GM19240 (cell line): ENCODE measurements at regions not wholly inside any gene's neighbourhood (a gene's known extent, or its start where the extent isn't known, plus 50 kb on each side); places are given as distances from the start of the nearest gene placed in this dataset.
"Not testable (repeated sequence)": the region's sequence is repeated elsewhere in the genome, so short reads cannot be mapped to it uniquely, and the experiment has no call there.

Experiments
- DNase-seq: peaks from one replicate; pipeline ENCODE4 v3.0.0; 2011; ENCODE audit warnings: low spot score; ENCODE audit not compliant: insufficient read length

DNA sequence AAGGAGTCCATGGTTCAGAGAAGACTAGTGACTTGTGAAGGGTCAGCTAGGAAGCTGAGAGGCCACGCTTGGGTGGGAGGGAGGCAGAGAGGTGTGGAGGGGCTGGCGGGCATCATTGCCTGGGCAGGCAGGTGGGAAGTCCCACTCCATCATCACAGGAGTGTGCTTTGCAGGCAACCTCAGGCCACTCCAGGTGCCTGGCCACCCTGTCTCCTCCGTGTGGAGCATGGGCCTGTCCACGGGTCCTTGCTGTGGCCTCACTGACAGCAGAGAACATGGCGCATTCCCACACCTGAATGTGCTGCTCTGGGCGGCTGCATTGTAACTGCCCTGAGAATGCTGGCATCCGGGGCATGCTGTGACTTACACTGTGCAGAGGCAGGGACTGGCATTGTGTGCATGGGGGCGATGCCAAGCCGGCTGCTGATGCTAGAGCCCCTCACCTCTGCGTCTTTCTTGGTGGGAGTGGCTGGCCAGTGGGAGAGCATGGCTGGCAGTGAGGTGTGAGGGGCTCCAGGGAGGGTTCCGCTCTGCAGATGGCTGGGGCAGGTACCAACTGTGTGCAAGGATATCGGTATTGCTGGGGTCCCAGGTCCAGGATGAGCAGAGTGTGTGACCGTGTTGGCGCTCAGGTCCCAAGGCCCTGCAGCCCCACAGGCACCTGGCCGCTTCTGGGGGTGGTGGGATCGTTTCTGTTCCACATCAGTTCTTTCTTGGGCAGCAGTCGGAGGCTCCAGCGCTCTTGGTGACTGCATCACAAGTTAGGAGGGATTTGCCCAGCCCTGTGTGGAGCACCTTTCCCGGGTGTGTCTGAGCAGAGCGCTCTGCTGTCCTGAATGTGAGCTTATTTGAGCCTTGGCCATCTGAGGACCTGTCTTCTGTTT lies 94.8 kb downstream of the NPIPB11 start:
- DNase-seq, result no peak

DNA sequence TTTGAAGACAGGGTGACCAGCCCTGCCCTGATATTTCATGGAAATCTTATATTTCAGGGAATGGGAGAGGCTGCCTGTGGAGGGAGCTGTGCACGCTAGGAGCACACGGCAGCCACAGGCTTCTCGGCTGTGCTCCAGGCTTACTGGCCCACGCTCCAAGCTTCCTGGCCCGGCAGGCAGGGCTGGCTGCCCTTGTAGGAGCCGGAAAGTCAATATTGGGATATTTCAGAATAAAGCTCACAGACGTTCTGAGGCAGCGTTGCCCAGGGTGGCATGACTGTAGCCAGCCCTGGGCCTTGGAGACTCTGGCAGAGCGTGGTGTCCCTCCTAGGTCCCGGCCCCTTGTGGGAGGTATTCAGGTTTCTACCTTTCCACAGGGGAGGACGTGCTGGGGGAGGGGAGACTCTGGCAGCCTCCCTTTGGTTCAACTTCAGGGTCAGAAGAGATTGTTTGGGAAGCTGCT lies 95.6 kb downstream of the NPIPB11 start:
- DNase-seq, result no peak

DNA sequence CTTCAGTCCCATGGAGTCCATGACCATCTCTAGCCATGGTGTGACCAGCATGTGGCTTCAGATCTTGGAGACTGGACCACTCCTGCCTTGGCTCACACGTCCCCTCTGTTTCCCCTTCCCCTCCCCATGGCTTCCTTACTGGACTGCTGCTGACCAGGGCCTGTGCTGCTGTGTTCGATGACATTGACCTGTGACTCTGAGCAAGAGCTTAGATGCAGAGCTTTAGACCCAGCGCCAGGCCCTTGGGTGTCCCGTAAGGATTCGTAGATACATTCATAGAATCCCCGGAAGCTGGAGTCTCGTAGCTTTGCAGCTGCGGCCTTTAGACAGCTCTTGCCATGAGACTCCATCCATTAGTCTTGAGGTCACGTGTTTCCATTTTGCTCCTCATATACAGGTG lies 96.3 kb downstream of the NPIPB11 start:
- not testable (repeated sequence) for DNase-seq

DNA sequence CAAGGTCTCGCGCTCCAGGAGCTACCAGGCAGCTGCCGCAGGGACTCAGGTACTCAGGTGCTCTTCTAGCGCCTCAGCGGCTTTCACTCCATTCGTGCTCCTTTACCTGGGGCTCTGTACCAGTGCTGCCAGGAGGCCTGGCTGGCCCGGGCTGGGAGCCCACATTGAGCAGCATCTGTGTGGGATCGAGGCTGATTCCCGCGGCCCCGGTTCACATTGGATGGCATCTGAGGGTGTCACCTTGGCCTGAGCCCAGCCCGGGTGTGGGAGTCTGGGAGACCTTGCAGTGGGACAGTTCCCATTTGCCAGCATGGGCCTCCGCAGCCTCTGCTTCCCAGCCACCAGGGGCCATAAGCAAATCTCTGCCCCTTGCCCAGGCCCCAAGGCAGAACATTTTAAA lies 96.9 kb downstream of the NPIPB11 start:
- DNase-seq, result not testable (repeated sequence)

DNA sequence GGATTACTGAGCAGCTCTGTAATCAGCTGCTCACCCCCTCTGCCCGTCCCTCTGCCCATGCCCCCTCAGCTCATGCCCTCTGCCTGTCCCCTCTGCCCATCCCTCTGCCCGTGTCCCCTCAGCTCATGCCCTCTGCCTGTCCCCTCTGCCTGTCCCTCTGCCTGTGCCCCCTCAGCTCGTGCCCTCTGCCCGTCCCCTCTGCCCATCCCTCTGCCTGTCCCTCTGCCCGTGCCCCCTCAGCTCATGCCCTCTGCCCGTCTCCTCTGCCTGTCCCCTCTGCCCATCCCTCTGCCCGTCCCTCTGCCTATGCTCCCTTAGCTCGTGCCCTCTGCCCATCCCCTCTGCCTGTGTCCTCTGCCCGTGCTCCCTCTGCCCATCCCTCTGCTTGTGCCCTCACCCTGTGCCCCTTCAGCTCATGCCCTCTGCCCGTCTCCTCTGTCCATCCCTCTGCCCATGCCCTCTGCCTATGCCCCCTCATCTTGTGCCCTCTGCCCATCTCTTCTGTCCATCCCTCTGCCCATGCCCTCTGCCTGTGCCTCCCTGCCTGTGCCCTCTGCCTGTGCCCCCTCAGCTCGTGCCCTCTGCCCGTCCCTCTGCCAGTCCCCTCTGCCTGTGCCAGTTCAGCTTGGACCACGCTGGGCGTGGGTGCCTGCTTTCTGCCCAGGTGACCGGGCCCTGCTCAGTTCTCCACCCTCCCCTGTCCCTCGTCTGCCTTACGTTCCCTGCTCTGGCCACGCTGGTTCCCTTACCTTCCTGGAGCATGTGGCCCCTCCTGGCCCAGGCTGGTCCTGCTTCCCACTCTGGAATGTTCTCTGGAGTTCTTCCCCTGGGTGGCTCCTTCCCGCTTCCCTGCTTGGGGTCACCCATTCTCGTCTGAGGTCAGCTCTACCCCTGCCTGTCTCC lies 97.6 kb downstream of the NPIPB11 start:
- DNase-seq, result no peak

DNA sequence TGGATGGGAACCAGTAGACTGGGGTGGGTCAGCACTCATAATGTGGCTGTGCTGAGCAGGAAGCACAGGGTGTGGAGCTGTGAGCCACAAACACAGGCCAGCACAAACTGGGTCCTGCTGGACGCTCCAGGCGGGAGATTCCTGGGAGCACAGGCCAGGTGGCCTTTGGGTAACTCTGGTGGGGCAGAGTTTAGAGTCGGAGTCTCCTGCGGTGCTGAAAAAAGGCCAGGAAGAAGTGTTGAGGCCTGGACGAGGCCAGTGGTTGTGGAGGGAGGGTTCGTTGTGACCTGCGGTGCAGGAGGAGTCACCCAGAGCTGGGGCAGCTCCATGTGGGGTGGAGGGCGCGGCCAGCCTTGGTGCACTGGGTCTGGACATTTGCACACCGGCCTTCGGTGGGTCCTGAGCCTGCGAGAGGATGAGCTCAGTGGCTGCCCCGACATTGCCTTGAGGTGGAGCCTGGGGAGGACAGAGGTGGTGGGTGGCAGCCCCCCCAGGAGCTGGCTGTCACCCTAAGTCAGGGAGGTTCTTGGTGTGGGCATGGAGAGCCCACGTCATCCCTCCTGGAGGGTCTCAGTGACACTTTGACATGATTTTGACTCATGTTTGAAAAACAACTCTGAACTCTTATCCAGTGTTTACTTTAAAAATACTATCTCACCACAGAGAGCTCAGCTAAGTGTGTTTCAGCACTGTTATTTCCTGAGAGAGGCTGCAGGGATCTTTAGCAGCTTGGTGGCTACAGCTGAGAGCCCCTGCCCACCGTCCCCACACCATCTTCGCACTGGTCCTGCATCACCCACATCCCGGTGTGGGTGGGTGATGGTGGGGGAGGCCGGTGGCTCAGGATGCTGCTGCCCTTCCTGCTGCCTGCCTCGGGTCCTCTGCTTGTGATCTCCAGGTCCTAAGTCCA lies 98.7 kb downstream of the NPIPB11 start:
- DNase-seq, result no peak

DNA sequence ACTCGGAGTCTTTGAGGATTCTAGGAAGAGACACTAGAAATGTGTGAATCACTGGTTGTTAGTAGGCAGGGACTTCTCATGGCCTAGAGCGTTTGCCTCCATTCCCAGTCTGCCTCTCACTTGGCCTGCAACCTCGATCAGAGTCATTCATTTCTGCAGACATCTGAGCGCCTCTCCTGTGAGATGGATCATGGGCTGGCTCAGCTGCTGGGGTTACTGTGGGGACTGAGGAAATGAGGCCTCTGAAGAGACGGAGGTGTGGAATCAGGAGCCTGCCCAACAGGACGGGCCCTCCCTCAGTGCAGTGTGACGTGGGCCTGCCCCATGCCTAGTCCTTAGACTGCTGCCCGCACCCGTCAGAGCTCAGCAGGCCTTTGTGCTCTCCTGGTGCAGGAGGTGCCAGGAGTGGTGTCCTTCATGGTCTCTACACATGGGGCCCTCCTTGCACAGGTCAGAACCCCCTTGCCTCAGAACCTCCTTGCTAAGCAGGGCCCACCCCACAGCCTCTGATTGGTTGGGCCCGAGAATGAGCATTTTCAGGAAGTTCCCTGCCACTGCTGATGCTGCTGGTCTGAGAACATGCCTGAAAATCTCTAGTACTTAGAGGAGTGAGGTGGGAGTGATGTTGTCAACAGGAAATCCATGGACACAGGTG lies 99.4 kb downstream of the NPIPB11 start:
- no peak for DNase-seq

DNA sequence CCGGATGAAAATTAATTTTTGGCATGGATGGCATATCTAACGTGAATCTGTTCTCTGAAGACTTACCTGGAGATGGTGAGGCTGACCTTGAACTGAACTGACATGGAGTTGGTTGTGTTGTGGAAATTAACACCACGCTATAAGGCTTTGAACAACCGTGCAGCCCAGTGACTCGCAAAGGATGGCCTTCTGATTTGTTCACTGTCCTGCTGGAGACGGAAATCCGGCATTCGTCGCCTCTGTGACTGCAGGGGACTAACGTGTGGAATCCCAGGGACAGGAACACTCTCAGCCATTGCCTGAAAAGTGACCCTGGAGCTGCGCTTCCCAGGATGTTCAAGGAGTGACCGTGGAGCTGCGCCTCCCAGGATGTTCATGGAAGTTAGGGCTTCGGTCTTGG lies 100.3 kb downstream of the NPIPB11 start:
- no peak for DNase-seq

DNA sequence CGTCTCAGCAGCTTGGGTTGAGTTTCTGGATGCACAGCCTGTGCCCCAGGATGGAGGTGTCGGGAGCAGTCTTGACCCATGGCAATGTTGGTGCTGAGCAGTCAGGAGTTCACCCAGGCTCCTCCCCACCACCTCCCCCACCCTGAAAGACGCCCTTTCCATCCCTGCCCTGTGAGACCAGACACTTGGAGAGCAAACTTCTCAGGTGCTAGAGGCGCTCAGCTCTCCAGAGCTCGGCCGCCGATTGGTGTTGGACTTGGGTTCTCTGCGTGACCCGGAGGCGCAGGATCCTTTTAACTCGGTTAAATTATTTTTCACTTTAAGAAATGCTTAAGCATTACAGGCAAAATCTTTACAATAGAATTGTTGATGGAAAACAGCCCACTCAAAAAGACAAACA lies 101.5 kb downstream of the NPIPB11 start:
- DNase-seq, result not testable (repeated sequence)

DNA sequence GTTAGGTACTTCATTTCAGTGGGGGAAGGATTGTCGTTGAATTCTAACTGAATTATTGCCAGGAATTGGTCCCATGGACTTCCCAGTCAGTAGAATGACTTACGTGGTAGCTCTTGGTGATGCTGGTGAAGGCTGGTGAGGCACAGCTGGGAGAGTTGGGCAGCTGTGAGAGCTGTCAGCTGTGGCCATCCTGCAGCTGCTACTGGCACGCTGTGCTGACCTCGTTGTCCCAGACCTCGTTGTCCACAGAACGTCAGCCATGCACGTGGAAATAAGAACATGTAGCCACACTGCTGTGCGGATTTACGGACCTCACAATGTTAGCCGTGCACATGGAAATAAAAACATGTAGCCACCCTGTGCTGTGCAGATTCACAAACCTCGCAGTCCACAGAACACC lies 102.3 kb downstream of the NPIPB11 start:
- no peak for DNase-seq

DNA sequence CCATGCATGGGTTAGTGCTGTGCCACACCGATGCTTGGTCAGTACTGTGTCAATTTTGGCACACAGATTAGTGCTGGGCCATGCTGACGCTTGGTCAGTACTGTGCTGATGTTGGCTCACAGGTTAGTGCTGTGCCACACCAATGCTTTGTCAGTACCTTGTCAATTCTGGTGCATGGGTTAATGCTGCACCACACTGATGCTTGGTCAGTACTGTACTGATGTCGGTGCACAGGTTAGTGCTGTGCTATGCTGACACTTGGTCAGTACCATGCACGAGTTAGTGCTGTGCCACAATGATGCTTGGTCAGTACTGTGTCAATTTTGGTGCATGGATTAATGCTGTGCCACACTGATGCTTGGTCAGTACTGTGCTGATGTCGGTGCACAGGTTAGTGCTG lies 103.0 kb downstream of the NPIPB11 start:
- DNase-seq, result no peak

DNA sequence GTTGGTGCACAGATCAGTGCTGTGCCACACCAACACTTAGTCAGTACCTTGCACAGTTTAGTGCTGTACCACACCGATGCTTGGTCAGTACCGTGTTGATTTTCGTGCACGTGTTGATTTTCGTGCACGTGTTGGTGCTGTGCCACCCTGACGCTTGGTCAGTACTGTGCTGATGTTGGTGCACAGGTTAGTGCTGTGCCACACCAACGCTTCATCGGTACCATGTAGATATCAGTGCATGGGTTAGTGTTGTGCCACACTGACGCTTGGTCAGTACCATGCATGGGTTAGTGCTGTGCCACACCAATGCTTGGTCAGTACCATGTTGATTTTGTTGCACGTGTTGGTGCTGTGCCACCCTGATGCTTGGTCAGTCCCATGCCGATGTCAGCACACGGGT lies 103.5 kb downstream of the NPIPB11 start:
- no peak for DNase-seq

DNA sequence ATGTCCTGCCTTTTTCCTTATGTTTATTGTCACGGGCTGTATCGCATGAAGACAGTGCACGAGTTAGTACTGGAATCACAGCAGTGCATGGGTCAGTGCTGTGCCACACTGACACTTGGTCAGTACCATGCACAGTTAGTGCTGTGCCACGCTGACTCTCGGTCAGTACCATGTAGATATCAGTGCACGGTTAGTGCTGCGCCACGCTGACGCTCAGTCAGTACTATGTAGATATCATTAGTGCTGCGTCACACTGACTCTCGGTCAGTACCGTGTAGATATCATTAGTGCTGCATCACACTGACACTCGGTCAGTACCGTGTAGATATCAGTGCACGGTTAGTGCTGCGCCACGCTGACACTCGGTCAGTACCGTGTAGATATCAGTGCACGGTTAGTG lies 104.1 kb downstream of the NPIPB11 start:
- DNase-seq, result not testable (repeated sequence)

DNA sequence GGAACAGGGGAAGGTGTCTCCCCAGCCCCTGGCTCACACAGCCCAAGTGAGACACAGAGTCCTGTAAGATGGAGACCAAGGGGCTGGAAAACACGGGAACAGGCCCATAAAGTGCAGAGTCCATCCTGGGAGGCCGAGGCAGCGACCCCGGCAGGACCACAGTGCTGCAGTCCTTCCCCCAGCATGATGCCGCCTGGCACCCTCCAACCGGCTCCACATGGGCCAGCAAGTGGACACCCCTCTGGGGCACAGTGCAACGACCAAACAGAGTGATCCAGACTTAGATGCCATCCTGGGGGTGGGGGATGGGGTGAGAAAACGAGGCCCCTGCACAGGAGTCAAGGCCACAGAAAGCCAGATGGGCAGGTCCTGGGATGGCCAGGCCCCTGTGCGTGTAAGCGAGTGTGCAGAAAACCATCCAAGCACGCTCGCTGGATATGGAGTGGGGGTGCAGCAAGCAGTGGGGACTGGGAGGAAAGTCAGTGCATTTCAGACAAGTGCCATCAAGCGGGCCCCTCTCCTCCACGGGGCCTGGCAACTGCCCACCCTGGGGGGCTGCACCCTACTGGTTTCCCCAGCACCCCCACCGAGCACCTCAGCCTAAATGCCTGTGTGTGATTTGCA lies 104.7 kb downstream of the NPIPB11 start:
- DNase-seq, result not testable (repeated sequence)

DNA sequence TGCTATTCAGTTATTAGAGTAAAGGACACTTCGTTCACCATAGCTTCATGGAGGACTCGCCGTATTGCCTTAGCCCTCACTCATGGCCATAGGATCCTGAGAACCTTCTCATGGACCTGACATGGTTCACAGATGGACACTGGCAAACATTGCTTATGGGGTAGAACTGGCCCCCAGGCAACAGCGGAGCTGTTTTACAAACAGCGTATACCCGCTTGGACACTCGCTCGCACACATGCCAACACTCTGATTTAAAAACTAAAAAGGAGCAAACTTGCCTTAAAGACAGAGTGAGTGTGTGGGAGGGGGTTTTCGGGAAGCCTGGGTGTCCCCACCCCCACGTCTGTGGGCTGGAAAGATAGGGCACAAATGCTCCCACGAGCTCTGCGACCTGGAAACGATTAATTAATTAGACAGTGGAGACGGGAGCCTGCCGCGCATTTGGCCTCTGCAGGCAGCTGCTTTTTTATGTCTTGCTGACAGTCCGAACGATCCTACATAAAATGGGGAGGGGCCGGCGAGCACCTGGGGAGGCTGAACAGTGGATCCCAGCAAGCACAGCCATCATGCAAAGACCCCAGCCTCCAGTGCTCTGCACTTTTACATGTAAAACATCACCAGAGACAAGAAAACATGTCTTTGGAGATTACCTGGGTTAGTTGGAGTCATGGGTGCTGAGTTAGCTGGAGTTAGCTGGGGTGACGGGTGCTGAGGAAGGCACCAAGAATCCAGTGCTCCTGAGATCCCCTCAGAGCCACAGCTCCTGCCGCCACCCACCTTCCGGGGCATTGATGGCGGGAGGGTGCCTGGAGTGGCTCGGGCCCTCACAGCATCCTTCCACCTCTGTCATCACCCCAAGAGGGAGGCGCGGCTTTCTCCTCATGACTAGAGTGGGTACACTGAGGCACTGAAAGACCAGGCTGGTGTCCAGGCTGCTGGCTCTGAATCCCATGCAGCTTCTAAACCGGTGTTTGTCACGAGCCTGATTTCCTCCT lies 105.7 kb downstream of the NPIPB11 start:
- DNase-seq, result not testable (repeated sequence)

DNA sequence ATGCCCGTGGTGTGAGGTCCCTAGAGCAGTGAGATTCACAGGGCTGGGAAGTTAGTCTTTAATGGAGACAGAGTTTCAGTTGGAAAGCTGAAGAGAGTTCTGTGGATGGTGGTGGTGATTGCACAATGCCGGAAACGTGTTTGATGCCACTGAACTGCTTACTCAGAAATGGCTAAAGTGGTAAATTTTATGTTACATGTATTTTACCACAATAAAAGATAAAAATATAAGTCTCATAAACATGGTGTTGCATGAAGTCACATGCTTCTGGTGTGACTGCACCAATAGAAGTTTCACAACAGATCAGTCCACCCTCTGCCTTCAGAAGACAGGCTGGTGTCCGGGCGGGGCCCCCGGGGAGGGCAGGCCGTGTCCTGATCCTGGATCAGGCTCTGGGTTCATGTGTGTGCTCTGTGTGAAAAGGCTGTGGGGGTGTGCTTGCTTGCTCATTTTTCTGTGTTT lies 106.5 kb downstream of the NPIPB11 start:
- DNase-seq, result not testable (repeated sequence)

DNA sequence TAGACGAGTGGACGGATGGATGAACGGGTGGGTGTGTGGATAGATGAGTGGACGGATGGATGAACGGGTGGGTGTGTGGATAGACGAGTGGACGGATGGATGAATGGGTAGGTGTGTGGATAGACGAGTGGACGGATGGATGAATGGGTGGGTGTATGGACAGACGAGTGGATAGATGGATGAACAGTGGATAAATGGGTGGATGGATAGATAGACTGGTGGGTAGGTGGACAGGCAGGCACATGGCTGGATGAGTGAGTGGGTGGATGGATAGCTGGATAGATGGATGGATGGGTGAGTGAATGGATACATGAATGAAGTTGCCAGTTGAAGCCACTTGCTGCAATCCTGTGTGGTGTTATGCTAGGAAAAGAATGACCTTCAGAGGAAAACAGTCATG lies 107.5 kb downstream of the NPIPB11 start:
- not testable (repeated sequence) for DNase-seq

DNA sequence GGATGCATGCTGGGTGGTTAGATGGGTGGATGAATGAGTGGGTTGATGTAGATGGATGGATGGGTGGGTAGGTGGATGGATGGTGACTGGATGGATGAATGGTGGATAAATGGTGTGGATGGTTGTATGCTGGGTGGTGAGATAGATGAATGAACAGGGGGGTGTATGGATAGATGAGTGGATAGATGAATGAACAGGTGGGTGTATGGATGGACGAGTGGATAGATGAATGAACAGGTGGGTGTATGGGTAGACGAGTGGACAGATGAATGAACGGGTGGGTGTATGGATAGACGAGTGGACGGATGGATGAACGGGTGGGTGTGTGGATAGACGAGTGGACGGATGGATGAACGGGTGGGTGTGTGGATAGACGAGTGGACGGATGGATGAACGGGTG lies 108.2 kb downstream of the NPIPB11 start:
- not testable (repeated sequence) for DNase-seq

DNA sequence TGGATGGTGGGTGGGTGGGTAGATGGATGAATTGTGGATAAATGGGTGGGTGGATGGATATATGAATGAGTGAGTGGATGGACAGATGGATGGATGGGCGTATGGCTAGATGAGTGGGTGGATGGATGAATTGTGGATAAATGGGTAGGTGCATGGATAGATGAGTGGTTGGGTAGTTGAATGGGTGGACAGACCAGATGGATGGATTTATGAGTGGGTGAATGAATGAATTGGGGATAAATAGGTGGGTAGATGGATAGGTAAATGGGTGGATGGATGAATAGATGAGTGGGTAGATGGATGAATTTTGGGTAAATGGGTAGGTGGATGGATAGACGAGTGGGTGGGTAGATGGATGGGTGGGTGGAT lies 108.7 kb downstream of the NPIPB11 start:
- DNase-seq, result not testable (repeated sequence)
